GM12872 (cell line): ENCODE measurements at regions not wholly inside any gene's neighbourhood (a gene's known extent, or its start where the extent isn't known, plus 50 kb on each side); places are given as distances from the start of the nearest gene placed in this dataset.

Experiments used
- CTCF ChIP-seq: IDR thresholded peaks from 3 replicates; pipeline ENCODE4 v1.5.1; 2011; ENCODE audit warnings: low read depth, mild to moderate bottlenecking, low read length, moderate library complexity; ENCODE audit not compliant: insufficient read depth

DNA sequence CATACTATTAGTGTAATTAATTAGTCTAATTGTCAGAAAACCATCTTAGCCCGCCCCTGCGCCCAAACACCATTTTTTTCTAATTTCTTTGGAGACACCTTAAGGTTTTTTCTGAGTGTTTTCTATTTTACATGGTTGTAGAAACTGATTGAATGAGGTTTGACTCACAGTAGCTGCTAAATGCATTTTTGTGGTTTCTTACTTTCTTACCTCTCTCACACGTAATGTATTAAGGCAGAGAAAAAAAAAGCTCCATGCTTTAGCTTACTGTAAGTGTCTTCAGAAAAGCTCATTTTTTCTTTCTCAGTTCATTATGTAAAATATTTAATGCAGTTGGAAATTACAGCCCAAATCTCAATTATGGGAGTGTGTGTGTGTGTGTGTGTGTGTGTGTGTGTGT is 548.5 kb upstream of the LRRTM4 start:
- TF ChIP-seq CTCF, result no peak

- no peak for TF ChIP-seq CTCF
Observed at GRCh38 chr2:78077633-78078032, 555.5 kb upstream of the LRRTM4 start.

DNA sequence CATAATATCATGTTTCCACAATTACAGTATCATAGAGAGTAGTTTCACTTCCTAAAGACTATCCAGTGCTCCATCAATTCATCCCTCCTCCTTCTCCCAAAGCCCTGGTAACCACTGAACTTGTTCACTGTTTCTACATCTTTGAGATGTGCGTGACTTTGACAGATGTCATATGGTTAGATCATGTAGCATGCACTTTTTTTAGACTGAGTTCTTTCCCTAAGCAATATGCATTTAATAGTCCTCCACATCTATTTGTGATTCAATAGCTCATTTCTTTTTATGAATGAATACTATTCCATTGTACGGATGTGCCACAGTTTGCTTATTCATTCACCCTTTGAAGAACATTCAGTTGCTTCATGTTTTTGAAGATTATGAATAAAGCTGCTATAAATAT is 560.4 kb upstream of the LRRTM4 start:
- TF ChIP-seq CTCF, result no peak

GRCh38 chr2:78093436-78093835 is 571.3 kb upstream of the LRRTM4 start:
- no peak for TF ChIP-seq CTCF

DNA sequence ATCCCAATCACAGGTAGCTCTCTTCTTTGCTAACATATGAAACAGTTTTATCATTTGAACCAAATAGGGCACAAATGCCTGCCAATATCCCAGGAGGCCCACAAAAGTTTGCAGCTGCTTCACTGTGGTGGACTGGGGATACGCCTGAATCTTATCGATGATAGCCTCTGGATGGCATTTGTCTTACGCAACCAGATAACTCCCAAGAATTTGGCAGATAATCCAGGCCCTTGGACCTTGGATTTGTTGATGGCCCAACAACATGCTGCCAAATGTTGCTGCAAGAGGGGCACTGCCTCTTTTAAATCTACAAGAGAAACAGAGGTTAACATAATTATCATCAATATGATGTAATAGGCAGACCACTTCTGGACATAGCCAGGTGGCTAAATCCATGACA is 587.1 kb upstream of the LRRTM4 start:
- no peak for TF ChIP-seq CTCF

DNA sequence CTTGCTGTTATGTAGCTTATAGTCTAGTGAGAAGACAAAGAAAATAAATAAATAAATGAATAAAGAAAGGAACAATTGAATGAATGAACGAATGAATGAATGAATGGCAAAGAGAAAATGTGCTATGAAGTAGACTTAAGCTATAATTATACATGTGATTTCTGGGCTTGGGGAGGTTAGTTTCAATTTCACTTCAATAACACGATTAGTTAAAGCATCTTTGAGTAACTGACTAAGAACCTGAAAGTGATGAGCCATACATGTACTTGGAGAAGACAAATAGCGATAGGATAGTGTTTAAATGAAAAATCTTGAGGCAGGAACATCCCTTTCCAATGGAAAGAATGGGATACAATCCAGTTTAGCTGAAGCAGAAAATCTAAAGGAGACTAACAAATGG is 593.1 kb upstream of the LRRTM4 start:
- no peak for TF ChIP-seq CTCF

DNA sequence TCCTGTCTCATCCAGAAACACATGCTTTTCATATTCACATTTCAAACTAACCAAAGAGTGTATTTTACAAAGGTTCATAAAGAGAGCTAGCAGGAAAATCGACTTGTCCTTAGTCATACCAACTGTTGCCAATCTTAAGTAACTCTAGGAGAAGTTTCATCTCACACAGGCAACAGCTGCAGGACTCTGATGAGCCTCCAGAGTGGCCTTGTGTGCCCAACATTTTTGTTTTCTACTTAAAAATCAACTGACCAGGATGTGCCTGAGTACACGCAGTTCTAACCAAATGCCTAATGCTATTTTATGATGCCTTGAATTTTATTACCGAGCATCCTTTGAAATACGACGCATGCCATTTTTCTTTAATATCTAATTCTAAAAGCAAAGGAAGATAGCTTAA is 595.9 kb upstream of the LRRTM4 start:
- TF ChIP-seq CTCF, result no peak

DNA sequence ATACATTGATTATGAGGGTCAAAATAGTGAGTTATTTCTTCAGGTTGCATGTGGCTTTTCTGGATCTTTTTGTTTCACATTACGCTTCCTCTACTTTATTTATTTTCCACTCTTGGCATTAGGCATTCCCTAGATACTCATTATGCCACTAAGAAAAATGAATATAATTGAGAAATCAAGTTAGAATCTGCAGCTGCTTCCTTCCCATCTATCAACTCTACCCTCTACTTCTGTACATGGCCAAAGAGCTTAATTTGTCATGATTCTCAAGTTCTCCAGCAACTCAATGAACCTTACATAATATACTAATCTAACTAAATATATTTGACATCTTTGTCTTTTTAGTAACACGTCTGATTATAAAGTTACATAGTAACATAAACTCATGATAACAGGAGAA is 598.1 kb upstream of the LRRTM4 start:
- no peak for TF ChIP-seq CTCF
